H9 (cell line): ENCODE measurements at regions not wholly inside any gene's neighbourhood (a gene's known extent, or its start where the extent isn't known, plus 50 kb on each side); places are given as distances from the start of the nearest gene placed in this dataset.

Experiments used
- DNase-seq: peaks from one replicate; pipeline ENCODE4 v3.0.0-alpha.2; 2017
- H2AFZ ChIP-seq: one replicate; pipeline ENCODE4 v1.6.1; 2013; ENCODE audit warnings: mild to moderate bottlenecking, low read length, control low read depth, moderate library complexity
- H2AK5ac ChIP-seq: 2 replicates; pipeline ENCODE4 v1.6.1; 2013; ENCODE audit warnings: low read length, control low read depth, mixed read lengths; ENCODE audit not compliant: insufficient read length
- H2BK120ac ChIP-seq: one replicate; pipeline ENCODE4 v1.6.1; 2013; ENCODE audit warnings: low read depth, mild to moderate bottlenecking, low read length, control low read depth, inconsistent platforms; ENCODE audit not compliant: poor library complexity, severe bottlenecking
- H2BK12ac ChIP-seq: 2 replicates; pipeline ENCODE4 v1.6.1; 2013; ENCODE audit warnings: low read length, control low read depth, mixed read lengths, low read depth; ENCODE audit not compliant: insufficient read length
- H2BK15ac ChIP-seq: 2 replicates; pipeline ENCODE4 v1.6.1; 2013; ENCODE audit warnings: low read depth, low read length, control low read depth
- H2BK20ac ChIP-seq: one replicate; pipeline ENCODE4 v1.6.1; 2013; ENCODE audit warnings: low read depth, mild to moderate bottlenecking, low read length, control low read depth, inconsistent platforms; ENCODE audit not compliant: poor library complexity, severe bottlenecking
- H2BK5ac ChIP-seq: 2 replicates; pipeline ENCODE4 v1.6.1; 2013; ENCODE audit warnings: low read length, control low read depth, mixed read lengths; ENCODE audit not compliant: insufficient read length
- H3K14ac ChIP-seq: 2 replicates; pipeline ENCODE4 v1.6.1; 2013; ENCODE audit warnings: low read length, control low read depth; ENCODE audit not compliant: insufficient read depth
- H3K18ac ChIP-seq: 2 replicates; pipeline ENCODE4 v1.6.1; 2013; ENCODE audit warnings: low read depth, mild to moderate bottlenecking, mixed read lengths, low read length, control low read depth; ENCODE audit not compliant: insufficient read length
- H3K23ac ChIP-seq: 2 replicates; pipeline ENCODE4 v1.6.1; 2013; ENCODE audit warnings: low read length, control low read depth, mixed read lengths, low read depth; ENCODE audit not compliant: insufficient read length
- H3K23me2 ChIP-seq: 2 replicates; pipeline ENCODE4 v1.6.1; 2013; ENCODE audit warnings: low read depth, mild to moderate bottlenecking, mixed read lengths, low read length, control low read depth; ENCODE audit not compliant: insufficient read length, poor library complexity, severe bottlenecking
- H3K27ac ChIP-seq: 2 replicates; pipeline ENCODE4 v1.5.1; 2013; ENCODE audit warnings: low read length, control low read depth, mixed read lengths, low read depth; ENCODE audit not compliant: insufficient read length
- H3K27me3 ChIP-seq: 2 replicates; pipeline ENCODE4 v1.6.1; 2013; ENCODE audit warnings: low read length, control low read depth, inconsistent platforms; ENCODE audit not compliant: insufficient read depth
- H3K4ac ChIP-seq: 2 replicates; pipeline ENCODE4 v1.6.1; 2013; ENCODE audit warnings: low read depth, mild to moderate bottlenecking, control low read depth, inconsistent platforms, low read length, moderate library complexity
- H3K4me1 ChIP-seq: 2 replicates; pipeline ENCODE4 v1.6.1; 2013; ENCODE audit warnings: low read length, control low read depth, inconsistent platforms; ENCODE audit not compliant: insufficient read depth
- H3K4me2 ChIP-seq: 2 replicates; pipeline ENCODE4 v1.6.1; 2013; ENCODE audit warnings: low read length, control low read depth, mixed read lengths; ENCODE audit not compliant: insufficient read length, insufficient read depth
- H3K56ac ChIP-seq: 2 replicates; pipeline ENCODE4 v1.6.1; 2013; ENCODE audit warnings: low read depth, mild to moderate bottlenecking, mixed read lengths, low read length, control low read depth; ENCODE audit not compliant: insufficient read length
- H3K79me1 ChIP-seq: 2 replicates; pipeline ENCODE4 v1.6.1; 2013; ENCODE audit warnings: low read depth, mild to moderate bottlenecking, moderate library complexity, low read length, control low read depth, inconsistent platforms; ENCODE audit not compliant: insufficient read depth, poor library complexity, severe bottlenecking
- H3K79me2 ChIP-seq: 2 replicates; pipeline ENCODE4 v1.6.1; 2013; ENCODE audit warnings: low read length, control low read depth, inconsistent platforms; ENCODE audit not compliant: insufficient read depth
- H3K9ac ChIP-seq: 2 replicates; pipeline ENCODE4 v1.6.1; 2013; ENCODE audit warnings: low read length, control low read depth, mixed read lengths; ENCODE audit not compliant: insufficient read length; ENCODE audit errors: extremely low read depth
- H3K9me3 ChIP-seq: one replicate; pipeline ENCODE4 v1.6.1; 2013; ENCODE audit warnings: low read depth, low read length, inconsistent platforms; ENCODE audit not compliant: control insufficient read depth
- H3T11ph ChIP-seq: one replicate; pipeline ENCODE4 v1.6.1; 2013; ENCODE audit warnings: mild to moderate bottlenecking, low read length, control low read depth, inconsistent platforms
- H4K20me1 ChIP-seq: one replicate; pipeline ENCODE4 v1.6.1; 2013; ENCODE audit not compliant: control insufficient read depth, insufficient read length, insufficient read depth
- H4K5ac ChIP-seq: 2 replicates; pipeline ENCODE4 v1.6.1; 2013; ENCODE audit warnings: low read depth, mild to moderate bottlenecking, mixed read lengths, low read length, control low read depth; ENCODE audit not compliant: insufficient read length
- H4K8ac ChIP-seq: replicated peaks from 2 replicates; pipeline ENCODE4 v1.6.1; 2013; ENCODE audit warnings: low read length, control low read depth, mixed read lengths, low read depth; ENCODE audit not compliant: insufficient read length
- H4K91ac ChIP-seq: 2 replicates; pipeline ENCODE4 v1.6.1; 2013; ENCODE audit warnings: low read depth, mild to moderate bottlenecking, moderate library complexity, mixed read lengths, low read length, control low read depth; ENCODE audit not compliant: insufficient read length
- H3K27ac Mint-ChIP-seq, 3 experiments: 2 replicates in 2 of 3; 3 replicates in 1 of 3; pipeline ENCODE4 v1.8.0; 2020 to 2021; ENCODE audit warnings: mixed read lengths in 3 of 3, mild to moderate bottlenecking in 1 of 3, moderate library complexity in 1 of 3
- H3K27me3 Mint-ChIP-seq: 2 replicates; pipeline ENCODE4 v1.8.0; 2021; ENCODE audit warnings: low read depth, mild to moderate bottlenecking, moderate library complexity, mixed read lengths
- H3K36me3 Mint-ChIP-seq, 3 experiments: 2 replicates in 2 of 3; 3 replicates in 1 of 3; pipeline ENCODE4 v1.8.0; 2020 to 2021; ENCODE audit warnings: low read depth in 3 of 3, mixed read lengths in 3 of 3; ENCODE audit not compliant: insufficient read depth in 1 of 3
- H3K4me1 Mint-ChIP-seq, 2 experiments: 2 replicates each; pipeline ENCODE4 v1.8.0; 2020; ENCODE audit warnings: mixed read lengths in 2 of 2
- H3K4me3 Mint-ChIP-seq, 2 experiments: 2 replicates in 1 of 2; 3 replicates in 1 of 2; pipeline ENCODE4 v1.8.0; 2020 to 2021; ENCODE audit warnings: mild to moderate bottlenecking in 2 of 2, mixed read lengths in 2 of 2, moderate library complexity in 1 of 2
- H3K9me3 Mint-ChIP-seq, 2 experiments: 2 replicates in 1 of 2; 3 replicates in 1 of 2; pipeline ENCODE4 v1.8.0; 2020; ENCODE audit warnings: mild to moderate bottlenecking in 2 of 2, mixed read lengths in 2 of 2, moderate library complexity in 1 of 2
- WGBS: extraction: QIAGEN DNeasy Blood & Tissue Kit; methylation state at CpG from one replicate; pipeline ENCODE4 v1.1.7; 2013; ENCODE audit warnings: missing lambda C conversion rate, low lambda C conversion rate, mixed read lengths; ENCODE audit not compliant: insufficient read length; ENCODE audit errors: extremely low coverage; 5-methylcytosine and 5-hydroxymethylcytosine counted together
- TF ChIP-seq, protein P1 (sequence below): fragments of 200-600 bp; sonication (generic); conservative IDR thresholded peaks from 3 replicates; pipeline ENCODE4 v1.8.0; 2021; ENCODE audit warnings: antibody characterized with exemption, mild to moderate bottlenecking

DNA sequence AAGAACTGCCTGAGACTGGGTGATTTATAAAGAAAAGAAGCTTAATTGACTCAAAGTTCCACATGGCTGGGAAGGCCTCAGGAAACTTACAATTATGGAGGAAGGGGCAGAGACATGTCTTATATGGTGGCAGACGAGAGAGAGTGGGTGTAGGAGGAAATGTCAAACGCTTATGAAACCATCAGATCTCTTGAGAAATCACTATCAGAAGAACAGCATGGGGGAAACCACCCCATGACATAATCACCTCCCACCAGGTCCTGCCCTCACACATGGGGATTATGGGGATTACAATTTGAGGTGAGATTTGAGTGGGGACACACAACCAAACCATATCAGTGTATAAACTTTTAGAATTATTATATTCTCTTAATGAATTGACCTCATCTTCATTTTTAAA, 335.9 kb upstream of the DPYD start:
- no peak overlapping the region for H3K4ac ChIP-seq
- H2BK5ac ChIP-seq = no peak overlapping the region
- no peaks in the 10 kb centered on the region; the same call in 1 of the 2 replicates for H3K4me1 ChIP-seq
- H2AK5ac ChIP-seq = no peak overlapping the region
- no peaks in the 10 kb centered on the region for H3K27me3 ChIP-seq
- no peak overlapping the region for H2BK120ac ChIP-seq
- no peaks in the 10 kb centered on the region for H4K20me1 ChIP-seq
- no peak overlapping the region for H3K18ac ChIP-seq
- DNase-seq = no peak
- no peaks in the 10 kb centered on the region for H3K79me2 ChIP-seq
- TF ChIP-seq, protein P1, sequence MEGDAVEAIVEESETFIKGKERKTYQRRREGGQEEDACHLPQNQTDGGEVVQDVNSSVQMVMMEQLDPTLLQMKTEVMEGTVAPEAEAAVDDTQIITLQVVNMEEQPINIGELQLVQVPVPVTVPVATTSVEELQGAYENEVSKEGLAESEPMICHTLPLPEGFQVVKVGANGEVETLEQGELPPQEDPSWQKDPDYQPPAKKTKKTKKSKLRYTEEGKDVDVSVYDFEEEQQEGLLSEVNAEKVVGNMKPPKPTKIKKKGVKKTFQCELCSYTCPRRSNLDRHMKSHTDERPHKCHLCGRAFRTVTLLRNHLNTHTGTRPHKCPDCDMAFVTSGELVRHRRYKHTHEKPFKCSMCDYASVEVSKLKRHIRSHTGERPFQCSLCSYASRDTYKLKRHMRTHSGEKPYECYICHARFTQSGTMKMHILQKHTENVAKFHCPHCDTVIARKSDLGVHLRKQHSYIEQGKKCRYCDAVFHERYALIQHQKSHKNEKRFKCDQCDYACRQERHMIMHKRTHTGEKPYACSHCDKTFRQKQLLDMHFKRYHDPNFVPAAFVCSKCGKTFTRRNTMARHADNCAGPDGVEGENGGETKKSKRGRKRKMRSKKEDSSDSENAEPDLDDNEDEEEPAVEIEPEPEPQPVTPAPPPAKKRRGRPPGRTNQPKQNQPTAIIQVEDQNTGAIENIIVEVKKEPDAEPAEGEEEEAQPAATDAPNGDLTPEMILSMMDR = no peak
- Mint-ChIP-seq H3K4me1 (peaks cover 9 to 10% of the 10 kb centered on the region in 2 experiments), H3K27me3 (no peaks in the 10 kb centered on the region), H3K27ac (no peak overlapping the region), H3K4me3 (no peak overlapping the region), H3K9me3 (peaks cover 2 to 9% of the 10 kb centered on the region in 2 experiments; a peak in 3 of 5 replicates), H3K36me3 (peaks cover under 1 to 7% (median 2%) of the 10 kb centered on the region in 3 experiments; a peak in 3 of 7 replicates)
- no peak overlapping the region for H4K91ac ChIP-seq
- H3K56ac ChIP-seq = no peak overlapping the region
- no peak overlapping the region for H4K5ac ChIP-seq
- no peak overlapping the region for H2BK12ac ChIP-seq
- no peak overlapping the region for H3T11ph ChIP-seq
- no peak overlapping the region for H2AFZ ChIP-seq
- no peak overlapping the region for H3K23ac ChIP-seq
- H3K79me1 ChIP-seq = no peaks in the 10 kb centered on the region
- WGBS = no CpG with 5 or more reads among the region's 2 CpGs
- H3K9ac ChIP-seq = no peak overlapping the region
- no peak overlapping the region for H3K4me2 ChIP-seq
- no peak overlapping the region for H3K27ac ChIP-seq
- H2BK15ac ChIP-seq = no peak overlapping the region
- no peaks in the 10 kb centered on the region for H3K9me3 ChIP-seq
- H4K8ac ChIP-seq = no peak overlapping the region
- no peaks in the 10 kb centered on the region for H3K23me2 ChIP-seq
- no peak overlapping the region for H2BK20ac ChIP-seq
- no peak overlapping the region for H3K14ac ChIP-seq
